ENCODE measurements at regions not wholly inside any gene's neighbourhood (a gene's known extent, or its start where the extent isn't known, plus 50 kb on each side); places are given as distances from the start of the nearest gene placed in this dataset.

DNA sequence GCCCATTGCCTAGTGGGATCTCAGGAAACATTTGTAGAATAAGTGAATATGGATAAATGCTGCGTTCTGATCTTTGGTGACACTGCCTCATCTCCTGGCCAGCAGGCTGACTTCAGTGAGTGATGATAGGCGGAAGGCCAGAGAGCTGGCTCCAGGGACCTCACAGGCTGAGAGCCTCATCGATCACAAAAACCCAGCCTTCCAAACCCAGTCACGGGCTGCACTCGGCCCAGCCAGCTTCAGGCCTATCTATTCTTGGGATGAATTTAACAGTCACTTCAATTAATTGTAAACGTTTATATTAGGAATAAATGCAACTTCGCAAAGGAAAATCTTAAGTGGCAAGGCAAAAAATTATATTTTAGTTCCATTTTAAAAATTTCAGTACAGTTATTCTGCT lies 201.6 kb downstream of the IRX2 start:
- no peak for DNase-seq (ENCODE audit: low spot score)
- TF ChIP-seq, protein P1, sequence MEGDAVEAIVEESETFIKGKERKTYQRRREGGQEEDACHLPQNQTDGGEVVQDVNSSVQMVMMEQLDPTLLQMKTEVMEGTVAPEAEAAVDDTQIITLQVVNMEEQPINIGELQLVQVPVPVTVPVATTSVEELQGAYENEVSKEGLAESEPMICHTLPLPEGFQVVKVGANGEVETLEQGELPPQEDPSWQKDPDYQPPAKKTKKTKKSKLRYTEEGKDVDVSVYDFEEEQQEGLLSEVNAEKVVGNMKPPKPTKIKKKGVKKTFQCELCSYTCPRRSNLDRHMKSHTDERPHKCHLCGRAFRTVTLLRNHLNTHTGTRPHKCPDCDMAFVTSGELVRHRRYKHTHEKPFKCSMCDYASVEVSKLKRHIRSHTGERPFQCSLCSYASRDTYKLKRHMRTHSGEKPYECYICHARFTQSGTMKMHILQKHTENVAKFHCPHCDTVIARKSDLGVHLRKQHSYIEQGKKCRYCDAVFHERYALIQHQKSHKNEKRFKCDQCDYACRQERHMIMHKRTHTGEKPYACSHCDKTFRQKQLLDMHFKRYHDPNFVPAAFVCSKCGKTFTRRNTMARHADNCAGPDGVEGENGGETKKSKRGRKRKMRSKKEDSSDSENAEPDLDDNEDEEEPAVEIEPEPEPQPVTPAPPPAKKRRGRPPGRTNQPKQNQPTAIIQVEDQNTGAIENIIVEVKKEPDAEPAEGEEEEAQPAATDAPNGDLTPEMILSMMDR (IDR thresholded peaks at IDR 0.05; ENCODE audit: extremely low read depth, insufficient read depth, missing control alignments): no peak
- in situ Hi-C loops (cut with MboI; ENCODE audit: low pct_unique_long_range_greater_than_20kb, low sequenced_read_pairs, unreplicated experiment): no loop called here

DNA sequence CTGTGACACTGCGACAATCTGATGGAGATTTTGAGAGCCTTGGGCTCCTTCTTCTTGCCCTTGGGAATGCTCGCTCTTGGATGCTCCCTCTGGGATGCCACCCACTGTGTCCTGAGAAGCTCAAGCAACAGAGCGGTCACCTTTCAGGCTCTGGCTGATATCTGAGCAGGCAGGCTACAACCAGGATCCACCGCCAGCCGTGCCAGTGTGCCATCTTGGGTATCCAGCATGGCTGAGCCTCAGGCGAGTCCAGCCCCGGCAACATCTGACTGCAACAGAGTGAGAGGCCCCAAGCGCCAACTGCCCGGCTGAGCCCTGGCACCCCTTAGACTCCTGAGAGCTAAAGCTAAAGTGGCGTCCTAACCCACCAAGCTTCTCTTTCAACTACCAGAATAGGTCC lies 202.1 kb downstream of the IRX2 start:
- DNase-seq (ENCODE audit: low spot score): no peak
- in situ Hi-C loops (cut with MboI; ENCODE audit: low pct_unique_long_range_greater_than_20kb, low sequenced_read_pairs, unreplicated experiment): no loop called here
- TF ChIP-seq, protein P1 (IDR thresholded peaks at IDR 0.05; ENCODE audit: extremely low read depth, insufficient read depth, missing control alignments): no peak

DNA sequence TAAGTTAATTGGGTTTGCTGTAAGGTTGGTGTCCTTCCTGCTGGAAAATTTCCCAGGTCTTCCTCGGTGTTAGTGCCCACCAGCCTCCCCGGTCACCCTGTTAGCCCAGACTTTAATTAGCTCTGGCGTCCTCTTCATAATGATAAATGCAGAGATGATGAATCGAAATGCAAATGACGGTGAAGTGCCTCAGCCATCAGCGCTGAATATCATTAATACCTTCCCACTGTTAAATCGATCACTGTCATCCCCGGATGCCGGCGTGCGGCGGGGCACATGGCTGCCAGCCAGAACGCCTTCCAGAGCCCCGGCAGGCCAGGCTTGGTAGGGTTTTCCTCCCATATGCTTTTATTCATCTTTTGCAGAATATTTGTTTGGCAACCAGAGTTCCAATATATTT lies 204.5 kb downstream of the IRX2 start:
- DNase-seq (ENCODE audit: low spot score): no peak
- in situ Hi-C loops (cut with MboI; ENCODE audit: low pct_unique_long_range_greater_than_20kb, low sequenced_read_pairs, unreplicated experiment): no loop called here
- TF ChIP-seq, protein P1 (IDR thresholded peaks at IDR 0.05; ENCODE audit: extremely low read depth, insufficient read depth, missing control alignments): no peak

DNA sequence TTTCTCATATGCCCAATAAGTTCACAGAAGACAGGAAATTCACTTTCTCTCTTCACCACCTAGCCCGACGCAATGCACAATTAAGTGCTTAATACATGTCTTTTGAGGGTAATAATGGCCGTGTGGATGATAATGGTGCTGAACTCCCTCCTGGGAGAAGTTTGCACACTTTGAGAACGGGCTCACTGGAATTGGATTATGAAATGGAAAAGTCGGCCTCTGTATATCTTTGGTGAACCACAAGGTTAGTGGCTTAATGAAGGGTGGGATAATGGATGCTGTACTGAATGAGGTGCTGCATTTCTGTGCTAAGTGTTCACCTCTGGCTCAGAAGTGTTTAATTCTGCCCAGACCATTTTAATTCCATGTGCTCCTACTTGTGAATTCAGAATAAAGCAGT lies 207.5 kb downstream of the IRX2 start:
- TF ChIP-seq, protein P1 (IDR thresholded peaks at IDR 0.05; ENCODE audit: extremely low read depth, insufficient read depth, missing control alignments): no peak
- in situ Hi-C loops (cut with MboI; ENCODE audit: low pct_unique_long_range_greater_than_20kb, low sequenced_read_pairs, unreplicated experiment): no loop called here
- no peak for DNase-seq (ENCODE audit: low spot score)

DNA sequence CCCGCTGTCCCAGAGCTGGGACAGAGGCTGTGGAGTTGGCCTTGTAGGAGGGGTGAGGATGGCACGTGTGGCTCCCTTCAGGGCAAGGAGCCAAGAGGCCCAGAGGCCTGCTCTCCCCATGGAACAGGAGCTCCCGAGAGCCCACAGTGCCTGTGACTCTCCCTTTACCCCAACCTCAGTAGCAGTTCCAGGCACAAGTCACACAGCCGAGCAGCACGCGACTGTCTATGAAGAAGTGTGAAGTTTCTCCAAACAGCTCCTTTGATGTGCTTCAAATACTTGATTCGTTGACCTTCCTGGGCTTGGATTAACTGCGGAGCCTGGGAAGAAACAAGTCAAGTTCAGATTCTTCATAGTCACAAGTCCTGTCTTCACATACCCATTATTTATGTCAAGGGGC lies 208.7 kb downstream of the IRX2 start:
- no peak for DNase-seq (ENCODE audit: low spot score)
- TF ChIP-seq, protein P1 (IDR thresholded peaks at IDR 0.05; ENCODE audit: extremely low read depth, insufficient read depth, missing control alignments): no peak
- in situ Hi-C loops (cut with MboI; ENCODE audit: low pct_unique_long_range_greater_than_20kb, low sequenced_read_pairs, unreplicated experiment): no loop called here

DNA sequence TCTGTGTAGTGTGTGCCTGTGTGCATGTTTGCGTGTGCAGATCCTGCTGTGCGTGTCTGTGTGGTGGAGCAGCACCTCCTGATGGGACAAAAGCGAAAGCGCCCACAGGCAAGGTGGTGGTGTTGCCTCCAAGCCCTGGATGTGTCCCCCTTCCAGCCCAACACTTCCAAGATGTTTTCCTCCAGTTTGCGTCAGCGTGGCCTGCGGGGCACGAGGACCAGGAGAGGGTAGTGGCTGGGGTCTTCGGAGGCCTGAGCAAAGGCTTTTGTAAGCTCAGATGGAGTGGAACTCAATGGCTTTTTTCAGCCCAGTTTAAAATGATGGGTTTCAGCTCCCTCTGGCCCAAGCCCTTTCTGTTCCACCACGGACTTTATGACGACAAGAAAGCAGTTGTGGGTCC lies 209.5 kb downstream of the IRX2 start:
- TF ChIP-seq, protein P1 (IDR thresholded peaks at IDR 0.05; ENCODE audit: extremely low read depth, insufficient read depth, missing control alignments): no peak
- in situ Hi-C loops (cut with MboI; ENCODE audit: low pct_unique_long_range_greater_than_20kb, low sequenced_read_pairs, unreplicated experiment): no loop called here
- no peak for DNase-seq (ENCODE audit: low spot score)

DNA sequence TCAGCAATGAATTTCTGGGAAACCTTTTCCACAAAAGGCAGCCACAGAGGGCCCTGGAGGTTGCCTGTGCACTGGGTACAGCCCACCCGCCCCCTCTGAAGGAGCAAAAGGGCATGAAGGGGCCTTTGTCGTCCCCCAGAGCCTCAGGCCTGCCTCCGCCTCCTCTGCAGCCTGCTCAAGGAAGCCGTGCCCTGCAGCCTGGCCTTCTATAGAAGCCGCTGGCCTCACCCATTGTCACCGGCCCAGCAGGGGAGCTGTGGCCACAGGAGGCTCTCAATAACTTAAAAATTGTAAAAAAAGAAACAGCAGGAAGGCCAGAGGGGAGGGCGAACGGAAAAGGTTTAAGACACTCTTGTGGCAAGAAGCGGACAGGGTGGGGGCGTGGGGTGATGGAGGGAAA lies 213.3 kb downstream of the IRX2 start:
- in situ Hi-C loops (cut with MboI; ENCODE audit: low pct_unique_long_range_greater_than_20kb, low sequenced_read_pairs, unreplicated experiment): no loop called here
- TF ChIP-seq, protein P1 (IDR thresholded peaks at IDR 0.05; ENCODE audit: extremely low read depth, insufficient read depth, missing control alignments): no peak
- no peak for DNase-seq (ENCODE audit: low spot score)

All from GM13977 (cell line).